ENCODE measurements at regions not wholly inside any gene's neighbourhood (a gene's known extent, or its start where the extent isn't known, plus 50 kb on each side); places are given as distances from the start of the nearest gene placed in this dataset.

DNA sequence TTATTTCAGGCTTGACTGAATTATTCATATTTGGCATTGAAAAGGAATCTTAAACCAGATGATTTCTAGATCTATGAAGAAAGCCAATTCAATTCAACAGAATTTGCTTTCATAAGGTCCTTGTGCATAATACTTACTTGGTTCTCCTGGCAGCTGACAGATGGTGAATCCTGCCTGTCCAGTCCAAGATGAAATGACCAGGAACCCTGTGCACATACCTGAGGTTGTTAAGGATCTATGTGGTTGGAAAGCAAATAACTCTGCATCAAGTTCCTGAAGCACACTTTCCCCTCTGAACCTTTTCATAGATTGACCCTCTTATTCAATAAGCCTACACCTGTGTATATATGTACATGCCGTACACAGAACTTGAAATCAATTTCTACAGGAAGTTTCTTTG lies 562.7 kb downstream of the PPARGC1A start:
- DNase-seq: no peak

GRCh38 chr4:23324021-23324690 lies 565.7 kb downstream of the PPARGC1A start:
- no peak for DNase-seq

- DNase-seq: no peak
Measured at GRCh38 chr4:23323436-23323835, 566.4 kb downstream of the PPARGC1A start.

DNA sequence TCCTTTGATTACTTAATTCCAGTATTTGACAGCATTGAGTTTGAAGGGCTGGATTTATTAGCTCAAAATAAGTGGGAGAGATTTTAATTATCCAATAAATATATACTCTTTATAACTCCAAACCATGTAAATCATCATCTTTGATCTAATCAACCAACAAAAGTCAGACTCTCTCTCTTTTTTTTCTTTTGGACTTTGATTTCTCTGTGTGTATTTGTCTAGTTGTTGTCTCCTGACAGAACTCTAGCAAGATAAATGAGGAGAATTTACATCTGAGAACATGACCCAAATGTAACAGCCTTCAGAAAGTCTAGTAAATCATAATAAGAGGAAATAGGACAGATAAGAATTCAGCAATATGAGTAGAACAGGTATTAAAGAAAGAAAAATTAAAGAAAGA lies 567.1 kb downstream of the PPARGC1A start:
- DNase-seq: no peak

DNA sequence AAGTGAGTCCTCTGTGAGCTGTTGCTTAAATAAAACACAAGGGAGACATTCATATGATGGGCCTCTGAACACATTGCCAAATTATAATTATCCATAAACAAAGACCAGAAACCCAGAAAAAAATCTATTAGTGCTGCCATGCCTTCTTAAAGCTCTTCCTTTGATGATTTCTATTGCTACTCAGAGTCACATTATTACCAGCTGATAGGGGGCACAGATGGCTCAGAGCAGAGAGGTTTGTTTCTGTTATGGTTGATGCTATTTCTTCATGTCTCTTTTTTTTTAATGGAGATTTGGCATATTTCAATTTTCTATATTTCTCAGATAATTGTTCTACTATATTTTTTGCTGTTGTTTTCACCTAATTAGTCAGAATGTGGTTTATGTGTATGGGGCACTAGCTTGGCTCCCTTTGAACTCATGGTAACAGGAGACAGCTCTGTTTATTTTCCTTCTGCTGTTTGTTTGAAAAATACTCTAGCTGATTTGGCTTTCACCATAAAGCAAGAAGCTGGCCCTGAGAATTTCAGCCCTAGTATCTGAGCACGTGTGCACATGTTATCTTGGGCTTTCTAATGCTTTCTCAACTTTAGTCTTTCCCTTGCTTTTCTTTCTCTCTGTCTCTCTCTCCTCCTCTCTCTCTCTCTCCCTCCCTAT lies 568.8 kb downstream of the PPARGC1A start:
- DNase-seq: no peak

DNA sequence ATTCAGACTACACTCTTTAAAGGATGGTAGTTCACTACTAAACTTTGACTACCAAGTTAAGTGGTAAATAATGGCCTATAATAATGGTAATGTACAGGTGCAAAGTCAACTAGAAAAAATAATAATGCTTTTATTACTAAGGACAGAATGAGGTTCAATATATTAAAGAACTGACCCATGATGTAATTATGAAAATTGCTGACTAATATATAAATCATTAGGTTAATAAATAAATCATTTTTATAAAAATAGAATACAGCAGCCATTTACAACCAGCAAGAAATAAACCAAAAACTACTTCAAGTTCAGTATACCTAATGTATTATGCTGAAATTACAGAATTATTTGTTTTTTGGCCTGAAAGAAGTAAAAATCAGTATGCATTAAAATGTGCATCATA lies 577.2 kb downstream of the PPARGC1A start:
- DNase-seq: no peak

DNA sequence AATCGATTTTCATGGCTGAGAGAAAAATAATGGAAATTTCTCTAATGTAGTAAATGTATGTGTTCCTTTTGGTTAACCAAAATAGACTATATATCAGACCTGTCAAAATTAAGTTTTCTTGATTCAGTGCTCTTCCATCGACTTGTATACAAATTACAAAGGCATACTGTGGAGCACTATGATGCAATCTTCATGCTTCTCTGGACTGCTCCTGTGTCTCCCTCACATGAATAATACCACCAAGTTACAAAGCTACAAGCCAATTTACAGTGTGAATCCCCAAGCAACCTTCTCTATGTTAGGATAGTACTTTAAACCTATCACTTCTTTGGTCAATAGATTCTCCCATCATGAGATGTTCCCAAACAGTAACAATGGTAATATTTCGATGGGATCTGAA lies 577.9 kb downstream of the PPARGC1A start:
- DNase-seq: no peak

DNA sequence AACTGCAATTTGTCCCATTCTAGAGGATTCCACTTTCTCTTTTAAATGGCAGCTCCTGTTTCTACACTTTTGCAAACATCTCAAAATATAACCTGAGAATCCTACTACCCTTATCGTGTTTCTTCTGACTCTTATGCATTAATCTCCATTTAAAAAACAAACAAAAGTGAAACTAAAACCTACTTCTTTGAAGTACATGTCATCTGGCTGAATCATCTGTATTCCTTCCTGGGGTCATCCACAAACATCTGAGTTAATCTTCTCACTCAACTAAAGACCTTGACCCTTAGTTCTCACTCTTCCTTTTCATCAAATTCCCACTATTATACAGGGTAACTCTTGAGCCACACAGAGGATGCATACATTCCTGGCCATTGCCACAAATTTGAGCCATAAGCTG lies 584.8 kb downstream of the PPARGC1A start:
- no peak for DNase-seq

- no peak for DNase-seq
Measured at GRCh38 chr4:23298371-23298770, 591.5 kb downstream of the PPARGC1A start.

- no peak for DNase-seq
Measured at GRCh38 chr4:23297327-23297726, 592.5 kb downstream of the PPARGC1A start.

- no peak for DNase-seq
Measured at GRCh38 chr4:23291139-23291538, 598.4 kb downstream of the GBA3 start.

- peak in 1 of 2 experiments; percentile 14 for DNase-seq
Measured at GRCh38 chr4:23290656-23291055, 597.9 kb downstream of the GBA3 start.

- DNase-seq: no peak
Measured at GRCh38 chr4:23279377-23279986, 586.7 kb downstream of the GBA3 start.

- DNase-seq: no peak
Measured at GRCh38 chr4:23278845-23279244, 586.1 kb downstream of the GBA3 start.

DNA sequence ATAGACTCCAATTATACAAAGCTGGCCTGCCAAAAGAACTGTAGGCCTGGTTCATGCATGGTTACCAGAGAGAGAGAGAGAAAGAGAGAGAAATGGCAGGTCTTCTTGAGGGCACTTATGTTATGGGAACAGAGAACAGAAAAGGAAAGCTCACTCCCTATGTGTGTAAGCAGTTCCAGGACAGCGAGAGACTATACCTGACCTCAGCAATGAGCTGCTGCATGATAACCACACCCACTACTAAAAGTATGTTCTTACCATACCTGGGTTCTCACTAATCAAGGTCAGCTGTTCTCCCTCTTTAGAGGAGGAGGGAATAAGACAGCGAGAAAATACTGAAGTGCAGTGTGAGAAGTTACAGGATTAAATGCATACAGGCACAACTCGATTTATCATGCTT lies 583.3 kb downstream of the GBA3 start:
- no peak for DNase-seq

DNA sequence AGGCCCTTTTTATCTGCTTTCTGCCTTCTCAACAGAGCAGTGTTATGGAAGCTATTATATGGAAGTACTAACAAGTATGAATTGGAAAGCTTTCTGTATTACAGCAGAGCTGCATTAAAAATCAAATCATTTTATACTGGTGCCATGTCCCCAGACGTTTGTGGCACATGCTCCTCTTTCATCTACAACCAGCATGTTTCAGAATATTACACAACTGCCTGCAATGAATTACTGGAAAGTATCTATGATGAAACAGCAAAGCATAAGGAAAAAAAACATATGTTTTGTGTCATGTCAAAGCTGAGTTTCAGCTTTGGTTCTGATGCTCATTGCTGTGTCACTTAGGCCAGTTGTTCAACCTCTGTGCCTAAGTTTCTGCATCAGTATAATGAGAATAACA lies 576.8 kb downstream of the GBA3 start:
- no peak for DNase-seq

GRCh38 chr4:23268072-23268771 lies 575.5 kb downstream of the GBA3 start:
- peak; percentile 27 to 77 for DNase-seq

DNA sequence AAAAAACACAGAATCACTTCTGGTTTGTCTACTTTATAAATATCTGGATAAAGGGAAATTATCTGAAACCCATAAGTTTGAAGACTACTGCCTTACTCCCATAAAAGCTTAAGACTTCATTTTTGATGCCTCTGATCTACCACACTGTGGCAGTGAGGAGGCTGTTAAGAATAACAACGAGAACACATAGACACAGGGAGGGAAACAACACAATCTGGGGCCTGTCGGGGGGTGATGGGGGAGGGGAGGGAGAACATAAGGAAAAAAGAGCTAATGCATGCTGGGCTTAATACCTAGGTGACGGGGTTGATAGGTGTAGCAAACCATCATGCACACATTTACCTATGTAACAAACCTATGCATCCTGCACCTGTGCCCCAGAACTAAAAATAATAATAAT lies 573.7 kb downstream of the GBA3 start:
- no peak for DNase-seq

GRCh38 chr4:23260511-23260910 lies 567.8 kb downstream of the GBA3 start:
- DNase-seq: no peak

DNA sequence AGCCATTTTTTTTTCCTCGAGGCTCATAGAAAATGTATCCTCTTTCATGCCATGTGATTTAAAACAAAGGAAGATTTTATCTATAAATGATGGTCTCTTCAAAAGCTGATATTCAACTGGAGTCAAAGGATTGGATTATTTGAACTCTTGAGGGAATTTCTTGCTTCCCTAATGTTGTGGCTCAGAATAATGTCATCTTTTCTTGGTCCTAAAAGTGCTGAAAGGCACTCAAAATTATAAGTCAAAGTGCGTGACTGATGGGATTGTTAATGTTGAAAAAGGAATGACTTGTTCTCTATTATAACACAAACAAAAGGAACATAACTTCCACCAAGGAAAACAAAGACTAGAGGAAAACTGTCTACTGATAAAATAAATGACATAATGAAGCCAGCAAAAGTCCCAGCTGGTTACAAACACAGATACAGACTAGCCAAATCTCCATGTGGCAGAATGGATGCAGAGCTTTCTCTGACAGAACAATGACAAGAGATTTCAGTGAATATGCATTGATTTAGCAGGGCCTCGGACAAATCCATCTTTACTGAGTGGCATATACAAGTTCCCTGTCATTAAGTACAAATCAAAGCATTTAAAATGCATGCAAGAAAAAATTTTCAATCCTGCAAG lies 552.6 kb downstream of the GBA3 start:
- DNase-seq: no peak

DNA sequence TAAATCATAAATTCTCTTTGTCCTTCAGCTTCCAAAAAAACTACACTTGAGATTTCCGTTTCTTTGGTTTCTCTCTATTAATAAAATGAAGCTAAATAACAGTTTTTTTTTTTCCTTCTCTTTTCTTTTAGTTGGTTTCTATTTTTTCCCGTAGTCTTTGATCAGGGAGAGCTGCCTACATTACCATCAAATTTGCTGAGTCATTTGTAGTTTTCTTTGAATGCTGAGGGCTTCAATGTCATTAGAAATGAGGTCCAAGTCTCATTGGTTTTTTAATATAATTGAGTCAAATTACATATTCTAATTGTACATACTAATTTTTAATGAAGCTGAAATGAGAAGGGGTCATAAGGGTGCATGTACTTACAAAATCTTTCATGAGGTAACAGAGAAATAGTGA lies 550.2 kb downstream of the GBA3 start:
- DNase-seq: no peak

DNA sequence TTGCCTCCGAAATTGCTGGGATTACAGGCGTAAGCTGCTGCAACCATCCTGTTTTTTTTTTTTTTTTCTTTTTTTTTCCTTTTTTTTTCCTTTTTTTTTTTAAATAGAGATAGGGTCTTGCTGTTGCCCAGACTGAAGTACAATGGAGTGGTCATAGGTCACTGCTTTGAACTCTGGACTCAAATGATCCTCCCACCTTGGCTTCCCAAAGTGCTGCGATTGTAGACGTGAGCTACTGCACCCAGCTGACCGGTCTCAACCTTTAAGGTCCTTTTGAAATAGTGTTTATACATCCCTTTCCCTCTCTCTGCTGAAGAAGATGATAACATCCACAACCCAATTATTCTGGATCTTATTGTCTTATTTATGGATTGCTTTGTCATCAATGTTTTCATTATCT lies 548.7 kb downstream of the GBA3 start:
- no peak for DNase-seq

GRCh38 chr4:23238848-23239247 lies 546.1 kb downstream of the GBA3 start:
- no peak for DNase-seq
